ENCODE measurements at regions not wholly inside any gene's neighbourhood (a gene's known extent, or its start where the extent isn't known, plus 50 kb on each side); places are given as distances from the start of the nearest gene placed in this dataset.
"Not testable (repeated sequence)": the region's sequence is repeated elsewhere in the genome, so short reads cannot be mapped to it uniquely, and the experiment has no call there.

- Histone ChIP-seq H3K27me3 (ENCODE audit: control insufficient read depth in 3 of 3, insufficient read depth in 3 of 3, low read length in 3 of 3) (peaks cover 0 to 3% (median 0%) of the 10 kb centered on the region in 3 donors), H3K27ac (ENCODE audit: low read depth in 1 of 3, low read length in 2 of 3) (no peak overlapping the region), H3K4me3 (ENCODE audit: low read depth in 1 of 3, low read length in 3 of 3) (no peak overlapping the region), H3K4me1 (ENCODE audit: control insufficient read depth in 3 of 3, insufficient read depth in 2 of 3, low read depth in 1 of 3, low read length in 2 of 3) (no peaks in the 10 kb centered on the region), H3K9me3 (ENCODE audit: control insufficient read depth in 2 of 2, insufficient read depth in 1 of 2, low read depth in 1 of 2, low read length in 1 of 2) (peaks cover 0 to 9% of the 10 kb centered on the region in 2 donors), H3K36me3 (ENCODE audit: control insufficient read depth in 3 of 3, insufficient read depth in 2 of 3, low read depth in 1 of 3, low read length in 3 of 3) (no peaks in the 10 kb centered on the region)
- FAIRE-seq = no peak
- 54 to 73% (median 59%) methylated on average over 4 of the region's 4 CpGs for WGBS, 3 donors
- DNase-seq = no peak
These were observed 66.5 kb upstream of the STC2 start for GRCh38 chr5:173394701-173395100.

GRCh38 chr5:173392172-173392571 lies 64.0 kb upstream of the STC2 start:
- no peaks in the 10 kb centered on the region for H3K4me1 ChIP-seq (ENCODE audit: control insufficient read depth in 3 of 3, insufficient read depth in 2 of 3, low read depth in 1 of 3, low read length in 2 of 3)
- no peak for FAIRE-seq

GRCh38 chr5:173391031-173391430 lies 62.8 kb upstream of the STC2 start:
- FAIRE-seq = no peak
- no peak overlapping the region for H3K27ac ChIP-seq (ENCODE audit: low read depth in 1 of 3, low read length in 2 of 3)
- H3K36me3 ChIP-seq (ENCODE audit: control insufficient read depth in 3 of 3, insufficient read depth in 2 of 3, low read depth in 1 of 3, low read length in 3 of 3) = no peaks in the 10 kb centered on the region
- no peak for DNase-seq
- WGBS, 3 donors = 75 to 79% (median 77%) methylated on average over 7 of the region's 7 CpGs
- H3K9me3 ChIP-seq (ENCODE audit: control insufficient read depth in 2 of 2, insufficient read depth in 1 of 2, low read depth in 1 of 2, low read length in 1 of 2) = peaks cover 0 to 9% of the 10 kb centered on the region in 2 donors
- H3K4me1 ChIP-seq (ENCODE audit: control insufficient read depth in 3 of 3, insufficient read depth in 2 of 3, low read depth in 1 of 3, low read length in 2 of 3) = no peaks in the 10 kb centered on the region
- no peak overlapping the region for H3K4me3 ChIP-seq (ENCODE audit: low read depth in 1 of 3, low read length in 3 of 3)
- peaks cover 0 to 3% (median 0%) of the 10 kb centered on the region in 3 donors for H3K27me3 ChIP-seq (ENCODE audit: control insufficient read depth in 3 of 3, insufficient read depth in 3 of 3, low read length in 3 of 3)

More at GRCh38 chr5:173392172-173392571, 64.0 kb upstream of the STC2 start:
- H3K27me3 ChIP-seq (ENCODE audit: control insufficient read depth in 3 of 3, insufficient read depth in 3 of 3, low read length in 3 of 3) = peaks cover 0 to 3% (median 0%) of the 10 kb centered on the region in 3 donors
- peaks cover 0 to 9% of the 10 kb centered on the region in 2 donors for H3K9me3 ChIP-seq (ENCODE audit: control insufficient read depth in 2 of 2, insufficient read depth in 1 of 2, low read depth in 1 of 2, low read length in 1 of 2)
- no peak overlapping the region for H3K27ac ChIP-seq (ENCODE audit: low read depth in 1 of 3, low read length in 2 of 3)
- no peaks in the 10 kb centered on the region for H3K36me3 ChIP-seq (ENCODE audit: control insufficient read depth in 3 of 3, insufficient read depth in 2 of 3, low read depth in 1 of 3, low read length in 3 of 3)
- no peak for DNase-seq
- H3K4me3 ChIP-seq (ENCODE audit: low read depth in 1 of 3, low read length in 3 of 3) = no peak overlapping the region

GRCh38 chr5:173387293-173387692 lies 59.1 kb upstream of the STC2 start:
- not testable (repeated sequence) for FAIRE-seq; H3K4me1 ChIP-seq (ENCODE audit: control insufficient read depth in 3 of 3, insufficient read depth in 2 of 3, low read depth in 1 of 3, low read length in 2 of 3); H3K27me3 ChIP-seq (ENCODE audit: control insufficient read depth in 3 of 3, insufficient read depth in 3 of 3, low read length in 3 of 3); DNase-seq; H3K4me3 ChIP-seq (ENCODE audit: low read depth in 1 of 3, low read length in 3 of 3); H3K36me3 ChIP-seq (ENCODE audit: control insufficient read depth in 3 of 3, insufficient read depth in 2 of 3, low read depth in 1 of 3, low read length in 3 of 3); H3K9me3 ChIP-seq (ENCODE audit: control insufficient read depth in 2 of 2, insufficient read depth in 1 of 2, low read depth in 1 of 2, low read length in 1 of 2); H3K27ac ChIP-seq (ENCODE audit: low read depth in 1 of 3, low read length in 2 of 3)
- WGBS, 3 donors = 72 to 81% (median 80%) methylated on average over 2 of the region's 2 CpGs

GRCh38 chr5:173385832-173386360 lies 57.7 kb upstream of the STC2 start:
- no peak overlapping the region for H3K27ac ChIP-seq (ENCODE audit: low read depth in 1 of 3, low read length in 2 of 3)
- H3K4me3 ChIP-seq (ENCODE audit: low read depth in 1 of 3, low read length in 3 of 3) = no peak overlapping the region
- H3K9me3 ChIP-seq (ENCODE audit: control insufficient read depth in 2 of 2, insufficient read depth in 1 of 2, low read depth in 1 of 2, low read length in 1 of 2) = no peaks in the 10 kb centered on the region
- no peaks in the 10 kb centered on the region for H3K27me3 ChIP-seq (ENCODE audit: control insufficient read depth in 3 of 3, insufficient read depth in 3 of 3, low read length in 3 of 3)
- DNase-seq (no peak), FAIRE-seq (no peak)
- no peaks in the 10 kb centered on the region for H3K4me1 ChIP-seq (ENCODE audit: control insufficient read depth in 3 of 3, insufficient read depth in 2 of 3, low read depth in 1 of 3, low read length in 2 of 3)
- H3K36me3 ChIP-seq (ENCODE audit: control insufficient read depth in 3 of 3, insufficient read depth in 2 of 3, low read depth in 1 of 3, low read length in 3 of 3) = no peaks in the 10 kb centered on the region
- WGBS, 3 donors = 68 to 84% (median 79%) methylated on average over 4 of the region's 4 CpGs

GRCh38 chr5:173383711-173384110 lies 55.5 kb upstream of the STC2 start:
- no peak for DNase-seq
- Histone ChIP-seq H3K9me3 (ENCODE audit: control insufficient read depth in 2 of 2, insufficient read depth in 1 of 2, low read depth in 1 of 2, low read length in 1 of 2) (no peaks in the 10 kb centered on the region), H3K4me1 (ENCODE audit: control insufficient read depth in 3 of 3, insufficient read depth in 2 of 3, low read depth in 1 of 3, low read length in 2 of 3) (no peaks in the 10 kb centered on the region), H3K4me3 (ENCODE audit: low read depth in 1 of 3, low read length in 3 of 3) (no peak overlapping the region), H3K27ac (ENCODE audit: low read depth in 1 of 3, low read length in 2 of 3) (no peak overlapping the region), H3K36me3 (ENCODE audit: control insufficient read depth in 3 of 3, insufficient read depth in 2 of 3, low read depth in 1 of 3, low read length in 3 of 3) (no peaks in the 10 kb centered on the region), H3K27me3 (ENCODE audit: control insufficient read depth in 3 of 3, insufficient read depth in 3 of 3, low read length in 3 of 3) (no peaks in the 10 kb centered on the region)
- no peak for FAIRE-seq
- WGBS, 3 donors = 68 to 80% (median 71%) methylated on average over 4 of the region's 4 CpGs

GRCh38 chr5:173378727-173379126 lies 50.5 kb upstream of the STC2 start:
- Histone ChIP-seq H3K27ac (ENCODE audit: low read depth in 1 of 3, low read length in 2 of 3) (no peak overlapping the region), H3K36me3 (ENCODE audit: control insufficient read depth in 3 of 3, insufficient read depth in 2 of 3, low read depth in 1 of 3, low read length in 3 of 3) (no peaks in the 10 kb centered on the region), H3K4me1 (ENCODE audit: control insufficient read depth in 3 of 3, insufficient read depth in 2 of 3, low read depth in 1 of 3, low read length in 2 of 3) (no peaks in the 10 kb centered on the region), H3K4me3 (ENCODE audit: low read depth in 1 of 3, low read length in 3 of 3) (no peak overlapping the region), H3K27me3 (ENCODE audit: control insufficient read depth in 3 of 3, insufficient read depth in 3 of 3, low read length in 3 of 3) (no peaks in the 10 kb centered on the region), H3K9me3 (ENCODE audit: control insufficient read depth in 2 of 2, insufficient read depth in 1 of 2, low read depth in 1 of 2, low read length in 1 of 2) (no peaks in the 10 kb centered on the region)
- no peak for FAIRE-seq
- WGBS, 3 donors = 94 to 96% (median 96%) methylated on average over 3 of the region's 3 CpGs
- DNase-seq = no peak

All from small intestine (tissue), 7 donors.